ENCODE measurements at regions not wholly inside any gene's neighbourhood (a gene's known extent, or its start where the extent isn't known, plus 50 kb on each side); places are given as distances from the start of the nearest gene placed in this dataset.

DNA sequence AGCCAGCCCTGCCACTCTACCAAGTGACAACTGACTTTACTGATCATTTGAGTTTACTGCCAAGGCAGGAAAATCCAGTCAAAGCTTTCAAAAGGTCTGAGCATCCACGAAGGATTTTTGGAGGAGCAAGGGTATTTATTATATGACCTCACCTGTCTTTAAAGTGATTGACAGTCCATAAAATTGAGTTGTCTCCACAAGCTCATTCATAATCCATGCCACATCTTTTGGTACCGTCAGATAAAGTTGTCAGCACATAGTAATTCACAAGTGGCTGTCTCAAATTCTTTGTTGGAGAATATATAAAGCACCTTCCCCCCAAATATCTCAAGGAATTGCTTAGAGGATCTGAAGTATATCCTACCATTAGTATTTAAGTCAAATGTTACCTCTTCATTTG, 240.5 kb downstream of the METTL4 start:
- no peaks in the 10 kb centered on the region for H3K9me3 ChIP-seq (ENCODE audit: control insufficient read depth in 1 of 2, insufficient read depth in 1 of 2, low read length in 2 of 2)
- H3K36me3 Mint-ChIP-seq (ENCODE audit: low read depth), result no peaks in the 10 kb centered on the region
- peaks cover 26% of the 10 kb centered on the region for H3K27me3 Mint-ChIP-seq
- no peaks in the 10 kb centered on the region for H3K4me1 ChIP-seq (ENCODE audit: insufficient read depth, low read length)
- peaks cover 8 to 13% of the 10 kb centered on the region in 2 experiments for H3K27me3 ChIP-seq (ENCODE audit: control insufficient read depth in 1 of 2, insufficient read depth in 2 of 2, low read length in 2 of 2)
- no peak overlapping the region for H3K27ac ChIP-seq (ENCODE audit: low read depth in 1 of 2, low read length in 2 of 2)
- H3K4me3 Mint-ChIP-seq, result no peak overlapping the region
- DNase-seq (no peak), ATAC-seq (ENCODE audit: poor library complexity) (no peak)
- H3K4me1 Mint-ChIP-seq (ENCODE audit: low read depth), result no peaks in the 10 kb centered on the region
- H3K36me3 ChIP-seq (ENCODE audit: insufficient read depth, low read length), result no peaks in the 10 kb centered on the region
- TF ChIP-seq CTCF (IDR thresholded peaks at IDR 0.05), result no peak
- no peaks in the 10 kb centered on the region for H3K9me3 Mint-ChIP-seq
- intact Hi-C loops (cut with DNase I, micrococcal nuclease), result no loop called here
- ChIA-PET POLR2A (no interaction called here), CTCF (interaction anchor here (1.2 kb wide), 1 partner anchor 11 kb away, joined by 3 read pairs; no protein-coding TSS in a partner anchor)
- H3K4me3 ChIP-seq (ENCODE audit: low read length), result no peak overlapping the region
- no peak overlapping the region for H3K27ac Mint-ChIP-seq

GRCh38 chr18:2331491-2331890, 239.8 kb downstream of the METTL4 start:
- no peaks in the 10 kb centered on the region for H3K9me3 Mint-ChIP-seq
- peaks cover 8 to 13% of the 10 kb centered on the region in 2 experiments for H3K27me3 ChIP-seq (ENCODE audit: control insufficient read depth in 1 of 2, insufficient read depth in 2 of 2, low read length in 2 of 2)
- no peak for ATAC-seq (ENCODE audit: poor library complexity)
- ChIA-PET CTCF (interaction anchor here (1.2 kb wide), 1 partner anchor 10 kb away, joined by 3 read pairs; no protein-coding TSS in a partner anchor), POLR2A (no interaction called here)
- H3K27ac Mint-ChIP-seq, result no peak overlapping the region
- TF ChIP-seq CTCF (IDR thresholded peaks at IDR 0.05), result no peak
- no peaks in the 10 kb centered on the region for H3K9me3 ChIP-seq (ENCODE audit: control insufficient read depth in 1 of 2, insufficient read depth in 1 of 2, low read length in 2 of 2)
- no peak for DNase-seq
- intact Hi-C loops (cut with DNase I, micrococcal nuclease), result no loop called here
- no peaks in the 10 kb centered on the region for H3K36me3 ChIP-seq (ENCODE audit: insufficient read depth, low read length)
- no peaks in the 10 kb centered on the region for H3K36me3 Mint-ChIP-seq (ENCODE audit: low read depth)
- no peak overlapping the region for H3K4me3 Mint-ChIP-seq
- H3K4me1 ChIP-seq (ENCODE audit: insufficient read depth, low read length), result no peaks in the 10 kb centered on the region
- no peak overlapping the region for H3K27ac ChIP-seq (ENCODE audit: low read depth in 1 of 2, low read length in 2 of 2)
- H3K4me3 ChIP-seq (ENCODE audit: low read length), result no peak overlapping the region
- H3K4me1 Mint-ChIP-seq (ENCODE audit: low read depth), result no peaks in the 10 kb centered on the region
- peaks cover 26% of the 10 kb centered on the region for H3K27me3 Mint-ChIP-seq

DNA sequence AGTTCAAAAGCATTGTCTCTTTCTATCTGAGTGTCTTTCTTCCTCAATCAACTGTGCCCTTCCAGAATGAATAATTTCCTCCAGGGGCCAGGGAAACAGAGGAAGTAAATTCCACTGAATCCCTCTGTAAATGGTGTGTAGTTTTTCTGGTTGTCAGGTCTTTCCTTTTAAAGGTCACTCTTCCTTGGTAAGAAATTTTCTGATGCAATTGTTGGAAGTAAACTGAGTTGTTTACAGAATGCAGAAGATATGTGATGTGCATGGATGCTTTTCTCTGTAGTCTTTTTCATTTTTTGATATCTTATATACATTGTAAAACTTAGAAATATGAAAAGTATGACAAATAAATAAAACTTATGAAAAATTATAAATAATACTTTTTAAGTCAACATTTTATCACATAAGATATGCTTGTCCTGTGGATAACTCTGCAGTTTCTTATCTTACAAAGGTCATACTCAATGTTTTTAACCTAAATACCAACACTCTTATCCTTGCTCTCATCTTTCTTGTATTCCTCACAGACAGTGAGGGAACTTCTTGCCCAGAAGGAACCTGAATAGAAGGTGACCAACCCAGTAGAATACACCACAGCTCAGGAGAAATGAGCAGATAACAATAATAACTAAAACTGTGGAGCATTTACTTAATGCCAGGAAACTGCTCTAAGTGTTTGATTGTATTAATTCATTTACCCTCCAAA, 234.5 kb downstream of the METTL4 start:
- ATAC-seq (ENCODE audit: poor library complexity) (no peak), DNase-seq (no peak)
- Mint-ChIP-seq H3K27ac (no peak overlapping the region), H3K4me3 (no peak overlapping the region), H3K9me3 (no peaks in the 10 kb centered on the region), H3K27me3 (peaks cover 36% of the 10 kb centered on the region), H3K4me1 (ENCODE audit: low read depth) (no peaks in the 10 kb centered on the region), H3K36me3 (ENCODE audit: low read depth) (no peaks in the 10 kb centered on the region)
- Histone ChIP-seq H3K27ac (ENCODE audit: low read depth in 1 of 2, low read length in 2 of 2) (no peak overlapping the region), H3K27me3 (ENCODE audit: control insufficient read depth in 1 of 2, insufficient read depth in 2 of 2, low read length in 2 of 2) (no peaks in the 10 kb centered on the region), H3K4me1 (ENCODE audit: insufficient read depth, low read length) (no peaks in the 10 kb centered on the region), H3K4me3 (ENCODE audit: low read length) (no peak overlapping the region), H3K9me3 (ENCODE audit: control insufficient read depth in 1 of 2, insufficient read depth in 1 of 2, low read length in 2 of 2) (no peaks in the 10 kb centered on the region), H3K36me3 (ENCODE audit: insufficient read depth, low read length) (no peaks in the 10 kb centered on the region)
- no peak for TF ChIP-seq CTCF (IDR thresholded peaks at IDR 0.05)
- CTCF ChIA-PET, result interaction anchor here (2.7 kb wide), 1 partner anchor 205 kb away, joined by 10 read pairs; no protein-coding TSS in a partner anchor
- intact Hi-C loops (cut with DNase I, micrococcal nuclease), result loop anchor here (1.0 to 2.0 kb wide), 3 partner anchors 205 to 210 kb away; no protein-coding TSS in a partner anchor
- POLR2A ChIA-PET, result no interaction called here
